AG04449 (cell line): ENCODE measurements at regions not wholly inside any gene's neighbourhood (a gene's known extent, or its start where the extent isn't known, plus 50 kb on each side); places are given as distances from the start of the nearest gene placed in this dataset.

Source experiments
- CTCF ChIA-PET: fragments of 350-600 bp; formaldehyde crosslinking; extraction: SDS; loops from one replicate; lab custom pipeline; 2021; ENCODE audit warnings: antibody characterized with exemption; lab: Yijun Ruan, JAX
- POLR2A ChIA-PET: fragments of 400-600, 350-600 bp; formaldehyde crosslinking; extraction: SDS; loops from one replicate; lab custom pipeline; 2020; ENCODE audit warnings: antibody characterized with exemption, inconsistent platforms; lab: Yijun Ruan, JAX
- DNase-seq: peaks from one replicate; pipeline ENCODE4 v3.0.0-alpha.2; 2010; ENCODE audit warnings: low read depth, low spot score
- H3K4me3 ChIP-seq: 2 replicates; pipeline ENCODE4 v1.5.1; 2011; ENCODE audit warnings: low read depth, mild to moderate bottlenecking, control low read depth, low read length
- CTCF ChIP-seq: IDR thresholded peaks from one replicate; pipeline ENCODE4 v1.5.1; 2011; ENCODE audit warnings: mild to moderate bottlenecking, moderate library complexity, low read length, control low read depth, inconsistent platforms; ENCODE audit not compliant: insufficient read depth; ENCODE audit errors: missing control alignments

GRCh38 chrX:15926622-15927021 lies 72.0 kb upstream of the AP1S2 start:
- CTCF ChIA-PET, result no interaction called here
- no peak for TF ChIP-seq CTCF
- DNase-seq, result no peak
- POLR2A ChIA-PET, result no interaction called here
- H3K4me3 ChIP-seq, result no peak overlapping the region

- DNase-seq, result no peak
- TF ChIP-seq CTCF, result no peak
- CTCF ChIA-PET, result no interaction called here
- H3K4me3 ChIP-seq, result no peak overlapping the region
- POLR2A ChIA-PET, result no interaction called here
Observed at GRCh38 chrX:15918003-15918402, 63.4 kb upstream of the AP1S2 start.

GRCh38 chrX:15916704-15917084 lies 62.1 kb upstream of the AP1S2 start:
- H3K4me3 ChIP-seq, result no peak overlapping the region
- no peak for TF ChIP-seq CTCF
- POLR2A ChIA-PET, result no interaction called here
- CTCF ChIA-PET, result no interaction called here
- no peak for DNase-seq

- no peak for DNase-seq
- CTCF ChIA-PET, result no interaction called here
- POLR2A ChIA-PET, result no interaction called here
Observed at GRCh38 chrX:15915959-15916703, 61.5 kb upstream of the AP1S2 start.

GRCh38 chrX:15914486-15914885 lies 59.9 kb upstream of the AP1S2 start:
- H3K4me3 ChIP-seq, result no peak overlapping the region
- POLR2A ChIA-PET, result no interaction called here
- TF ChIP-seq CTCF, result no peak
- DNase-seq, result no peak
- CTCF ChIA-PET, result interaction anchor here (1.6 kb wide), 1 partner anchor 16 kb away, joined by 5 read pairs; no protein-coding TSS in a partner anchor

More at GRCh38 chrX:15915959-15916703, 61.5 kb upstream of the AP1S2 start:
- TF ChIP-seq CTCF, result no peak
- H3K4me3 ChIP-seq, result no peak overlapping the region

GRCh38 chrX:15913146-15913545 lies 58.5 kb upstream of the AP1S2 start:
- no peak for TF ChIP-seq CTCF
- POLR2A ChIA-PET, result no interaction called here
- CTCF ChIA-PET, result no interaction called here
- no peak overlapping the region for H3K4me3 ChIP-seq
- DNase-seq, result no peak
